NCI-H1436 (cell line): ENCODE measurements at regions not wholly inside any gene's neighbourhood (a gene's known extent, or its start where the extent isn't known, plus 50 kb on each side); places are given as distances from the start of the nearest gene placed in this dataset.

Experiments used
- DNase-seq: peaks from one replicate; lab custom pipeline; 2025; lab: John Stamatoyannopoulos, UW

DNA sequence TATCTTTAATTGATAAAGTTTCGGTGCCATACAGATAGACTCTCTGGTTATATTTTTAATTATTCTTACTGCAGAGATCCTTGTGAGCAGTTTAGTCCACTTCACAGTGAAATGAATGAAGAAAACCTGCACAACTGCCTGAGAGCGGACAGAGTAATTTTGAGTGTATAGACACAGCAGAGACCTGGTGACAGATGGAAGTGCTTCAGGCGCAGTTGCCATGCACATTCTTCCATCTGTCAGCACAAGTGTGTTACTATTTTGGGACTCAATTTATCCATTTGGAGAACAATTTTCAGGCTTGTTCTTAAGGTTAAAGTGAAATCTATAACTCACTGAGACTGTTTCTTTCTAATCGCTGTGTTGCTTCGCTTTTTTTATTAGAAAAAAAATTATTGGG lies 147.8 kb upstream of the SPHKAP start:
- no peak for DNase-seq

DNA sequence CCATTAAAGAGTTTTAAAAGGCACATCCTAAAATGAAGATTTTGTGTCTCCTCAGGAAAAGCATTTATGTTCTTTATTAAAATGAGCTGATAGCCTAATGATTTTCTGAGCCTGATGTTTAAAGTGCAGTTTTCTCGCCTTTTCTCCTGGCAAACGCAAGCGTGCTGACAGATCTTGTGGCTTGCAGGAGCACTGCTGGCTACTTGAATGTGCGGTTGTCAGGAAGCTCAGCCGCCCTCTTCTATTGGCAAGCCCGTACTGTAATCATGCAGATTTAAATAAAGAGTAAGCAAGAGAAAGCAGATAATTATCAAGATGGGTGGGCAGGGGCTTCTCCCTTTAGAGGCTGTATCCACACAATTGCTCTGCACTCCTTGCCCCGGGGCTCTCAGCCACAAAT lies 139.5 kb upstream of the SPHKAP start:
- no peak for DNase-seq

DNA sequence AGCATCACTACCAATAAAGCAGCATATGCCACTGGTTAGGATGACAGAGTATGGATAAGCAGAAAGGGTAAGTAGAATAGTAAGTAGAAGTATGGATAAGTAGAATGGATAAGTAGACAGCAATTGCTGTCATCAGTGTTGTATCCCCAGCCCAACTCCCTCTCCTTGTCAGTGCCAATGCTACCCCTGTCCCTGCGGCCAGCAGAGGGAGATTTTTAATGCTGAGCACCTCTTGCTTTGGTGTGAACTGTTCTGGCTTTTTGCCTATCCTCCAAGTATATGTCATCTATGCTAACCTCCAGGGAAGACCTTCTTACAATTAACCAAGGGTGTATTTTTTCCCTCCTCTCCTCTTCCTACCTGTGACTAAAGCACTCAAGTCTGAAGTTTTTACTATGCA lies 136.7 kb upstream of the SPHKAP start:
- DNase-seq = no peak

DNA sequence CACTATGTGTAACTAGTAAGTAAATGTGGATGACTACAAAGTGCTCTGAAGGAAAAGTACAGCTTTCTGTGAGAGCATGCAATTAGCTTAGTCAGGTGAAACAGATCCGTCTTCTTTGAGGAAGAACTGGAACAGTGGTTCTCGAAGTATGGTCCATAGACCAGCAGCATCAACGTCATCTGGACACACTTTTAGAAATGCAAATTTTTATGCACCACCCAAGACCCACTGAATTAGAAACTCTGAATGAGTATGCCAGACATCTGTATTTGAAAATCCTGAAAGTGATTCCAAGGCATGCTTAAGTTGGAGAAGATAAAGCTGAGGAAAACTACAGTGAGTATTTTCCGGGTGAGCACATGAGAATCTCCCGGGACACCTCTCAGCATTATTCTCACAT lies 130.7 kb upstream of the SPHKAP start:
- DNase-seq = no peak

DNA sequence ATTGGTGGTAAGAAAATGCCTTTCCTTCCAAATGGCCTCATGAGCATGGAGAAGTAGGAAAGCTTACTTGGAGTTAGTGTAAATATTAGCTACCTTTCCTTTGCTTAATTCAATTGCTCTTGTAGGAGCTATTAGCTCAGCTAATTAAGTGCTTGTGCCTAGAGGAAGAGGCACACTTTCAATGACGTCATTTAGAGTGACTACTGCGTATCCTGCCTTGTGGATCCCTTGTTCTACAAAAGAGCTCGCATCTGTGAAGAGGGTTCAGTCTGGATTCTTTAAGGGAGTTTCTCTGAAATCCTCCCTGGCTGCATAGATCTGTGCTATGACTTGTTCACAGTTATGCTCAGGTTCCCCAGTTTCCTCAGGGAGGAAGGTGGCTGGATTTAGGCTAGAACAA lies 122.5 kb upstream of the SPHKAP start:
- DNase-seq = no peak

DNA sequence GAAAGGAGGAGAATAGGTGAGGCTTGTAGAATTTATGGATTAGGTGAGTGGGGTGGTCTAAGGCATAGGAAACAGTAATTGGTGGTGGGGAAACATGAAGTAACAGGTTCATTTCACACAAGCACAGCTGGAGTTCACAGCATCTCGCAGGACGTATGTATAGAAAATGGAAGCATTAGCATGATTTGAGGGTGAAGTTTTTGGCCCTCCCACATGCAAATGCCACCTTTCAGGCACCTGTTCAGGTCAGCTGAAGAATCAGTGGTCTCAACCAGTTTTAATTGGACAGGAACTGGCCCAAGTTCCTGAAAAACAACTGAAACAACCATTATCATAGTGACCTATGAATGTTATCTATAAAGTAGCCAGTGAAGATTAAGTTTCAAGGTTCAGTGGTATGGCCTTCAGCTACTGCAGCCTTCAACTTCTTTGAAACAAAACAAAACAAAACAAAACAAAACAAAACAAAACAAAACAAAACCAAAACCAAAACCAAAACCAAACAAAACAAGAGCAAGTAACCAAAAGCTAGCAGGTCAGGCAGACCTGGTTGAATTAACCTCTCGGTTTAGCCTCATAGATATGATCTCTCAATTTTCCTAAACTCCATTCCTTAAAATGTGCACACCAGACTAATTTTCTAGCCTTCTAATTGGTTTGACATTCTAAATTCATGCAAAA lies 102.1 kb upstream of the SPHKAP start:
- DNase-seq = no peak

DNA sequence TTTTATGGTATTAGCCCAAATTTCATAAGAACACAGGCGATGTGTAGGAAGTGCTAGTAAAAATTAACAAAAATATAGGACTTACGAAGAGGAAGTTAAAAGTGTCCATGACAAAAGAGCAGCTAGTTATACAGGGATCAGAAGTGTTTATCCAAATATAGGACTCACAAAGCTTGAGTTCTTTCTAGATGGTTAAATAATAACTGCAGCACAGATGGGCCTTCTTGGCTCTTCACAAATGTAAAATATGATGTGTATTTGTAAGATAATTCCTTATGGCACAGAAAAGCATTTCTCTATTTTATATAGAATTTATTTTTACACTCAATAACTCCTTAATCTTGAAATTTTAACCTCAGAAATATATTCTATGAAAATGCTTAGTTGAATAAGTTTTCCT lies 100.9 kb upstream of the SPHKAP start:
- DNase-seq = no peak

DNA sequence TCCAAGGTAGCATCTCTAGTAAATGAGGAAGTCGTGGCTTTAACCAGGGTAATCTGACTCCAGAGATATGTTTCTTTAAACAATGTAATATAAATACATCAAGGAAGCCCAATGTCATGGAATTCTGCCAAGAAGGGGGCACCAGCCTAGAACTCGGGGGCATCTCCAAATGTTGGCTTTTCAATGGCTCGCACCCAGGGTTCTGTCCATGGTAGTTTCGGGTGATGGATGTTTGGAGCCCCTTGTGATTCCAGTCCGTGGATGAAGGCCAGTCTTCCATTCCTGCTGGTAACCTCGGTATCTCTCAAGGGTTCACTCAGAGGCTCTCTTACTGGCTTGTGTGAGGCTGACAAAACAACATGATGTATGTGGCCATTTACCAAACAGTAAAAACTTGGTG lies 91.7 kb upstream of the SPHKAP start:
- DNase-seq = no peak

DNA sequence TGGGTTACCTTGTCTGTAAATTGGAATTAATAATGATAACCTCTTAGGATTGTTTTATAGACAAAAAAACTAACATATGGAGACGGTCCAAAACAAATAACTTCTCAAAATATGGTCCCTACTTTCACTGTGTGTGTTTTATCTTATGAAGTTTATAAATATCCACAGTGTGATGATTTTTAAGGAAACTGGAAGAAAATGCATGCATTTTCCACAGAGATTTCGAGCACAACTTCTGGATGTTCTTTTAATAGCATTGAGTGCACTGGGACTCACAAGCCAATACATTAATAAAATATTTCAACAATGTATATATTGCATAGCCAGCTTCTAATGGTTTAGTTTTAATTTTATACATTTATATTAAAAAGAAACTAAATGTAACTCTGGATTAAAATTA lies 87.9 kb upstream of the SPHKAP start:
- no peak for DNase-seq

DNA sequence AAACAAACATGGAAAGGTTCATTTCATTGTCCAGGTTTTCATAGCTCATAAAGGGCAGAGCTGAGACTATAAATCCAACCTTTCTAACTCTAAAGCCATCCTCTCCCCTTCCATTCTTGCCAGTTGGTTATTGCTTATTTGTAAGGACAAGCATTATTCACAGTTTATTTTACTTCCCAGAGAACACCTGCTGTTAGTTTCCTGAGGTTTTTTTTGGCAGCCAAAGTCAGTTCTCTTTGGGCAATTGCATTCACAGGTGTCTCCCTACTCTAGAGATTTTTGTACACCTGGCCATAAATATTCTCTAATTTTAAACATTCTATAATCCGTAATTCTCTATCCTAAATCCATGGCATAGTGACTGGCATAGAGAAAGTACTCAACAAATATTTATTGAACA lies 87.3 kb upstream of the SPHKAP start:
- no peak for DNase-seq

DNA sequence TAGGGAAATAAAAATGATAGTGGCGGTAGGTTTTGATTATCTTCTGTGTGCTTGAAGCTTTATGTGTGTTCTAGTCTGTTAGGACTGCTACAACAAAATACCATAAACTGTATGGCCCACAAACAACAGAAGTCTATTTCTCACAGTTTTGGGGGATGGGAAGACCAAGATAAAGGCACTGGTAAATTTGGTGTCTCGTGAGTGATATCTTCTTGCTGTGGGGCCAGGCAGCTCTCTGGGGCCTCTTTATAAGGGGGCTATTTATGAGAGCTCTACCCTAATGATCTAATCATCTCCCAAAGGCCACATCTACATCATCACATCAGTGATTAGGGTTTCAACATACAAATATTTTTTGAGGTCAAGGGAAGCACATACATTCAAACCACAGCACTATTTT lies 86.8 kb upstream of the SPHKAP start:
- no peak for DNase-seq

DNA sequence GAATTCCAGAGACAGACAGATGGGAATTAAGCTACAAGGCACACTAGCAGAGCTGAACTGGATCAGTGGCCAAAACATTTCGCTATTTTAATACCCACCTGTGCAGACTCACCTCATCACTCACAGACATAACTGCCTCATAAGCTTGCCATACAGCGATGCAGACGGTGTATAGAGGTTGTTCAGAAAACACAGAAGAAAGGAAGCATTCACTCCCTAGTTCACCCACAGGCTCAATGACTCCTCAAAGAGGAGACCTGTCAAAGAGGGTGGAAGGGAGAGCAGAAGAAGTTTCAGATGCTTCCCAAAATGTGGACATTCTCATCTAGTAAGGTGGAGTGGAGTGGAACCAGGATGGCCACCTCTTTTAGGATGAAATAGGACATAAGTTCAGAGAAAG lies 81.7 kb upstream of the SPHKAP start:
- no peak for DNase-seq

DNA sequence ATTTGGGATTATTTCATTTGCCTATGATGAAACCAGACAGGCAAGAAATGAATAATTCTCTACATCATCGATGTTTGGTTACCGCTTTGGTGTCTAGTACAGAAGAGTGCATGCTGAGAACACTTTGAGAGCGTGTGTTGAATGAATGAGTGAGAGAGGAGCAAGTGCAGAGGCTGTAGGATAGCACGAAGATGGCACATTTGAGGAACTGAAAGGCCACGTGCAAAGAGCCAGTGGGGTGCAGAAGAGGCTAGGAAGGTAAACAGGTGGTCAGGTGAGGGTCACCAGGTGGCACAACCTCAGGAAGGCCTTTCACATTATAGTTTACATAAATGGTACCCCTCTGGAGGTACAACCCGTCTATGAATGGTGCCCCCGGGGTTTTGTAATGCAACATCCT lies 80.1 kb upstream of the SPHKAP start:
- DNase-seq = no peak

DNA sequence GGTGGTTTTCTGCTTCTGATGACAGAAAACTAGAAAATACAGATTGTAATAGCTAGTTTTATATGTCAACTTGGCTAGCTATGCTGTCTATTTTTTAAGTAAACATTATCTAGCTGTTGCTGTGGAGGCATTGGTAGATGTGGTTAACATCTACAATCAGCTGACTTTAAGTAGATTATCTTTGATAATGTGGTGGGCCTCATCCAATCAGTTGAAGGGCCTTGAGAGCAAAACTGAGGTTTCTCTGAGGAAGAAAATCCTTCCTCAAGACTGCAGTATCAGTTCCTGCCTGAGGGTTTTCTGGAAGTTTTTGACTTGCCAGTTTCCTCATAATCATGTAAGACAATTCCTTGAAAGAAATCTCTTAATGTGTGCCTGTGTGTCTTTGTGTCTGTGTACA lies 75.9 kb upstream of the SPHKAP start:
- no peak for DNase-seq

DNA sequence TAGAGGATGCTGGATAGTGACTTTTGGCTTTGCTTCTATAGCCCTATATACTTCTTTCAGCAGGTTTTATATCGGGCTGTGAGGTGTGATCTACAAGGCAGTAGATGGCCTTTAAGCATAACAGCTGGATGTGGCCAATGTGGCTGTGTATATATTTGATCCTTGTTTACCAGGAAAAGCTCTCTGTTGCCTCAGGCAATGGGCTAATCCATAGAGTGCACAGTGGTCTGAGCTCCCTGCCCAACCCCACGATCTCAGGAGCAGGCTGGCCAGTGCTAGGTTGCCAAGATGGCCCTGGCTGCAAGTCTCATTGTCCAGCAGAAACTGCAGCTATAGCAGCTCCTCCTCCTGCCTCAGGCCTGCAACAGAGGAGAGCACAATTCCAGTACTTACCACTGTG lies 72.3 kb upstream of the SPHKAP start:
- DNase-seq = no peak

DNA sequence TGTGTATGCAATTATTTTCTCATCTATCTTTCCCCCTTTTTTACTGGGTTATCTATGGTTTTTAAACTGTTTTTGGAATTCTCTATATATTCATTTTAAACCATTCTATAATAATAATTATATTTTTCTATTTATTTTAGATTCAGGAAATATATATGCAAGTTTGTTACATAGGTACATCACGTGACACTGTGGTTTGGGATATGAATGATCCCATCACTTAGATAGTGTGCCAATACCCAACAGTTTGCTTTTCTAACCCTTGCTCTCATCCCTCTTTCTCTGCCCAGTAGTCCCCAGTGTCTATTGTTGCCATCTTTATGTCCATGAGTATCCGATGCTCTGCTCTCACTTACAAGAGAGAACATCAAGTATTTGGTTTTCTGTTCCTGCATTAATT lies 65.8 kb upstream of the SPHKAP start:
- DNase-seq = no peak

DNA sequence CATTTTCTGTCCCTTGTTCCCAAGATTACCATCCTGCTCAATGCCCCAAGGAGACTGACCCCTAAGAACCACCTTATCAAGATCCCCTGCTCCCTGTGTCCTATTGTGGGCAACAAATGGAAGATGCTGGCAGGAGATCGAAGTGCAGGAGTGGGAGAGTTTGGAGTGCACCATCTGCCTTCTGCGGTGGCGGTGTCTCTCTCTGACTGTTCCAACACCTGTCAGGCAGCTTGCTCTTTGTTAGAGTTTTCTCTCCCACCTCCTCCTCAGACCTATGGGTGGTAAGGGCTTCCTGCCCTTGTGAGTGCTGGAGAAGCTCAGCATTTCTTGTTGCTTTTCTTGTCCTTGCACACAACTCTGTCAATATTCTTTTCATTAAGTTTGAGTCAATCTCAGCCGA lies 64.1 kb upstream of the SPHKAP start:
- no peak for DNase-seq

DNA sequence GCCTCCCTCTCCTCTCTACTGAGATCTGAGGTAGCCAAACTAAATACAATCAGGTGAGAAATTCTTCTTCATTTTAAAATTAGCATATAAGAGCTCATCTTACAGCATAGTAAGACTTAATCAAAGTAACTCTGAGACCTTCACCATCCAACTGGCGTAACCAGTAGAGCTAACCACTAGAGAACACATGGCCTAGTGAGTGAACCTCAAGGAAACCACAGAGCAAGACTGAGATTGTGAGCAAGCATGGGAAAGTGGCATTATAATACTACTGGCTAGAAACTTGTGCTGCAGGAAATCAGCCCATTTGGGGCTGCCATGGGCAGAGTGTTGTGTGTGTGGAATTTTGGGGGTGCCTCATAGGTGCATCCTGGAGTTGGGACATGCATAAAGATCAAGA lies 61.1 kb upstream of the SPHKAP start:
- no peak for DNase-seq

DNA sequence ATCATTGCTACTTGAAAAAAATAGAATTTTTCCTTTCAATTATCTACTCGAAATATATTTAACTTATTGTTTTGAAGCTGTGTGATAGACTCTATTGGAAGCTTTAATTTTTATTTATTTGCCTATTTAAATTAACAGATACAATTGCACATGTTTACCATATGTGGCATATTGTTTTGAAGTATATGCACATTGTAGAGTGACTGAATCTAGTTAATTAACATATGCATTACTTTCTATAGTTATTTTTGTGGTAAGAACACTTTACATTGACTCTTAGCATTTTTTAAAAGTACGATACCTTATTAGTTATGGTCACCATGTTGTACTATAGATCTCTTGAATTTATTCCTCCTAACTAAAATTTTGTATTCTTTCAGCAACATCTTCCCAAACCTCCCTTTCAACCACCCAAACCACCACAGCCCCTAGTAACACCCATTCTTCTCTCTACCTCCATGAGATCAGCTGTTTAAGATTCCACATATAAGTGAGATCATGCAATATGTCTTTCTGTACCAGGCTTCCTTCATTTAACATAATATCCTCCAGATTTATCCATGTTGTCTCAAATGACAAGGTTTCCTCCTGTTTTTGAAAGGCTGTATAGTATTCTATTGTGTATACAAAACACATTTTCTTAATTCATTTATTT lies 58.5 kb upstream of the SPHKAP start:
- no peak for DNase-seq

DNA sequence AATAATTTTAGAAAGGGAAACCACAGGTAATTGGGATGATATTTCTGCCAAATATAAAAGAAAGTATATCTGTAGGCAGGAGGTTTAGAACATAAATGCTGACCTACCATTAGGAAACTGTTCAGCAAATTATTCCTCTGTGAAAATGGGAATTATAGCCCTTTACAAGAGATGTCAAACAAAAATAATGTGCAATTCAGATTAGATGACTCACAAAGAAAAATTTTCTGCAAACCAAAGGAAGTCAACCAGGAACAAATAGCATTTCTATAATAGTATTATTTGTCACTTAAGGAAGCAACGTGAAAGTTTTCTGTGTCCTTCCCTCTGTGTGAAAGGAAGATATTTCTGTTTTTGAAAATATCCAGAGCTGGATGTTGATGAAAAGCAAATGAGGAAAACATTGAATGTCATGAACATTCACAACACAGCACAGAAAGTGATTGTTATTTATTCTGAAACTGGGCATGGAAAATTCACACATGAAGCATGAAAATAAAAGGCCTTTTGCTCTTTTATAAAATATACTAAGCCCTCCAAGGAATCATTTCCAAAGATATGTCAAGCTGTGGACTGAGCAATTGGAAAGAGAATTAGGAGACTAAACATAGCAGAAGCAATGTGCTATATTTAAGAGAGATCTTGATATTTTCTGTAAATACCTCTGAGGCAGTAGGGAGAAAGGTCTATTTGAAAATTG lies 57.9 kb upstream of the SPHKAP start:
- DNase-seq = no peak
